AG10803 (cell line): ENCODE measurements at regions not wholly inside any gene's neighbourhood (a gene's known extent, or its start where the extent isn't known, plus 50 kb on each side); places are given as distances from the start of the nearest gene placed in this dataset.

Source experiments
- DNase-seq: peaks from one replicate; pipeline ENCODE4 v3.0.0; 2010; ENCODE audit warnings: low read depth
- H3K4me3 ChIP-seq: 2 replicates; pipeline ENCODE4 v1.5.1; 2011; ENCODE audit warnings: mild to moderate bottlenecking, low read length, control low read depth
- TF ChIP-seq, protein P1 (sequence below): conservative IDR thresholded peaks from 2 replicates; pipeline ENCODE4 v1.5.1; 2011; ENCODE audit warnings: mild to moderate bottlenecking, low read length, control low read depth, inconsistent platforms

GRCh38 chrX:69282893-69283690, 117.8 kb upstream of the PJA1 start:
- H3K4me3 ChIP-seq: no peak overlapping the region
- TF ChIP-seq, protein P1, sequence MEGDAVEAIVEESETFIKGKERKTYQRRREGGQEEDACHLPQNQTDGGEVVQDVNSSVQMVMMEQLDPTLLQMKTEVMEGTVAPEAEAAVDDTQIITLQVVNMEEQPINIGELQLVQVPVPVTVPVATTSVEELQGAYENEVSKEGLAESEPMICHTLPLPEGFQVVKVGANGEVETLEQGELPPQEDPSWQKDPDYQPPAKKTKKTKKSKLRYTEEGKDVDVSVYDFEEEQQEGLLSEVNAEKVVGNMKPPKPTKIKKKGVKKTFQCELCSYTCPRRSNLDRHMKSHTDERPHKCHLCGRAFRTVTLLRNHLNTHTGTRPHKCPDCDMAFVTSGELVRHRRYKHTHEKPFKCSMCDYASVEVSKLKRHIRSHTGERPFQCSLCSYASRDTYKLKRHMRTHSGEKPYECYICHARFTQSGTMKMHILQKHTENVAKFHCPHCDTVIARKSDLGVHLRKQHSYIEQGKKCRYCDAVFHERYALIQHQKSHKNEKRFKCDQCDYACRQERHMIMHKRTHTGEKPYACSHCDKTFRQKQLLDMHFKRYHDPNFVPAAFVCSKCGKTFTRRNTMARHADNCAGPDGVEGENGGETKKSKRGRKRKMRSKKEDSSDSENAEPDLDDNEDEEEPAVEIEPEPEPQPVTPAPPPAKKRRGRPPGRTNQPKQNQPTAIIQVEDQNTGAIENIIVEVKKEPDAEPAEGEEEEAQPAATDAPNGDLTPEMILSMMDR: no peak
- no peak for DNase-seq

DNA sequence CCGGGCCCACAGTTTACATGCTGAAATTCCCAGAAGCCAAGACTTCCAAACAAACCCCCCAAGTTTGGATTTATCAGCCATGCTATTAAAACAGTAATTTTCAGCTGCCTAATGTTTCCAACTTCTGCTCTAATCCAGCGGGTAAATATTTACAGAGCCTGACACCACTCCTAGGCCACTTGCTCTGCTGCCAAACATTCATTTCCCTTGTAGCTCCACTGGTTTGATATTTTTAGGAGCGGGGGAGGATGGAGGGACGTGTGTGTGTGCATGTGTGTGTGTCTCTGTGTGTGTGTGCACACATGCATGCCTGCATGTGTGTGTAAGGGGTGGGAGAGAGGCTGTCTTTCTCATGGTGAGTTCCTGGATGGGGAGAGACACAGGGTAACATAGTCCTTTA, 115.7 kb upstream of the PJA1 start:
- DNase-seq: no peak
- TF ChIP-seq, protein P1: no peak
- no peak overlapping the region for H3K4me3 ChIP-seq

DNA sequence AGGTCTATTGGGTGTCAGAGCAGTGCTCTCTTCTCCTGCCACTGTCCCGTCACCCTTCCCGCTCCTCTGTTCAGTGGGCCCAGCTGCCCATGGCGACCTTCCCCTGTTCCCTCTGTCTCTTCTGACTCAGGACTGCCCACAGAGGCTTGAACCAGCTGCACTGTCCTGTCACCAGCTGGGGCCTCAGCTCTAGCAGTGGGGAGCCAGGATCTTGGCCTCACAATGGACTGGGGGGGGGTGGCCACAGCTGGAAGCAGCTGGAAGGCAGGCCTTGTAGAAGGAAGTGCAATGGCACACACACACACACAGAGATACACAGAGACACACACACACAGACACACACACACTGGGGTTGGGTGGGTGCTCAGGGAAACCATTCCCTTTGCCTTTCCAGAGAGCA, 114.0 kb upstream of the PJA1 start:
- TF ChIP-seq, protein P1: no peak
- DNase-seq: no peak
- H3K4me3 ChIP-seq: no peak overlapping the region

DNA sequence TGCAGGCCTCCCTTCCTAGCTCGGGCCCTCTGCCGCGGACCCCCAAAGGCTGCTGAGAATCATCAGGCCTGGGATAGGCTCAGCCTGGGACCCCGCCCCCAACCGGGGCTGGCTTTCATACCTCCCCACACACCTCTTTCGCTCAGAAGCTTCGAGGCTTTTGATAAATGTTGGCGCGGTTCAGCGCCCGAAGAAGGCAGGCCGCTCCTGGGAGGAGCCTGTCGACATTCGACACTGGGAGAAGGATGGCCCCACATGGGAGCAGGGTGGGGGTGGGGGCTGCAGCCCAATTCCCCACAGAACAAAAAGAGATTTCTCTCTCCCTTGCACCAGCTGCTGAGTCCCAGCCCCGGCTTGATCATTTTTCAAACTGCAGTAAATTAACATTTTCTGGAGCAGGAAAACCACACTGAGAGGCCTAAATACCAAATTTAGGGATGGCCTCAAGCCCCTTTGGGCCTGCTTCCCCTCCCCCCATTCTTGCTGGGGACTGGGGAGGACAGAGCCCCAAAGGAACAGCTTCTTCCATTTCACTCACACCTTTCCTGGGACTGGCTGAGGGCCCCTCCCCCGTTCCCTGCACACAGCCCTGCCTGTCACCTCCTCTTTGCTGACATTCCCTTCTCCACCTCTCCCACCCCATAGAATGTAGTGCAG, 112.9 kb upstream of the PJA1 start:
- H3K4me3 ChIP-seq: no peak overlapping the region
- TF ChIP-seq, protein P1: no peak
- no peak for DNase-seq

DNA sequence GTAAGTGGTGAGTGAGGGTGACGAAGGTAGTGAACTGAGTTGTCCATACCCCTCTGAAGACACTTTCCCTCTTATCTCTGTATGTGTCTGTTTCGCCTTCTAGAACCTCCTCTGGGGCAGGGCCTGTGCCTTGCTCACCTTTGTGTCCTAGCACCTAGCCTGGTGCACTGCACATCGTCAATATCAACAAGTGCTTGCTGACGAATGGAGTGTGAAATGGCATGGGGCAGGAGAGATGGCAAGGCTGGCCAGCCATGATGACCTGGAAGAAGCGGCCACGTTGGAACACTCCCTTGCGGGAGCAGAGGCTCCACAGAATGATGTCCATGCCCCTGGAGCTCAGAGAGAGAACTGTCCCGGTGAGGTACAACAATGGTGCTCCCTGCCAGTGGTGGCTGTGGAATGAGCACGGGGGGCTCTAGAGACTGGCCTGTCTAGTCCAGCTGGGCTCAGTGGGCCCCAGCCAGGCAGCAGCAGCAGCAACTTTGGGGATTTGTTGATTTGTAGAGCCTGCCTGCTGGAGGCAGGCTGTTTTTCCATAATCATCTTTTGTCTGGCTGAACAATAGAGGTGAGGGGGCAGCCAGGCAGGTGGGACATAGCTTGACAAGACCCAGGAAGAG, 112.2 kb upstream of the PJA1 start:
- TF ChIP-seq, protein P1: no peak
- DNase-seq: no peak
- H3K4me3 ChIP-seq: no peak overlapping the region

GRCh38 chrX:69268611-69269010, 103.4 kb upstream of the PJA1 start:
- TF ChIP-seq, protein P1: no peak
- H3K4me3 ChIP-seq: no peak overlapping the region
- no peak for DNase-seq
